Activated CD4-positive, alpha-beta T cell treated with anti-CD3 and anti-CD28 coated beads, Interleukin-2, amount 50 U/mL, for 48 hours (primary cell): ENCODE measurements at regions not wholly inside any gene's neighbourhood (a gene's known extent, or its start where the extent isn't known, plus 50 kb on each side); places are given as distances from the start of the nearest gene placed in this dataset.
"Not testable (repeated sequence)": the region's sequence is repeated elsewhere in the genome, so short reads cannot be mapped to it uniquely, and the experiment has no call there.

Source experiments
- DNase-seq, 2 experiments: peaks; one replicate each; pipeline ENCODE4 v3.0.0-alpha.2; 2020

DNA sequence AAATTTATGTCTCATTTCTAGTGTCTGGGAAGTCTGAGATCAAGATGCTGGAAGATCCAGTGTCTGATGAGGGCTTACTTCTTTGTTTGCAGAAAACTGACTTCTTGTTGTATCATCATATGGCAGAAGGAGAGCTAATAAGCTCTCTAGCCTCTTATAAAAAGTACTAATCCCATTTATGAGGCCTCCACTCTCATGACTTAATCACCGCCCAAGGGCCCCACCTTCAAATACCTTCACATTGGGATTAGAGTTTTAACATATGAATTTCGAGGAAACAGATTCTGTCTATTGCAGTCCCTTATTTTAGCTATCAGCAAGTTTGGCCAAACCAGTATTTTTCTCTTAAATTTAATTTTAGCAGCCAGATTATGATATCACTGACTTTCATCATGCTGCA is 150.2 kb upstream of the TMPRSS15 start:
- no peak for DNase-seq

DNA sequence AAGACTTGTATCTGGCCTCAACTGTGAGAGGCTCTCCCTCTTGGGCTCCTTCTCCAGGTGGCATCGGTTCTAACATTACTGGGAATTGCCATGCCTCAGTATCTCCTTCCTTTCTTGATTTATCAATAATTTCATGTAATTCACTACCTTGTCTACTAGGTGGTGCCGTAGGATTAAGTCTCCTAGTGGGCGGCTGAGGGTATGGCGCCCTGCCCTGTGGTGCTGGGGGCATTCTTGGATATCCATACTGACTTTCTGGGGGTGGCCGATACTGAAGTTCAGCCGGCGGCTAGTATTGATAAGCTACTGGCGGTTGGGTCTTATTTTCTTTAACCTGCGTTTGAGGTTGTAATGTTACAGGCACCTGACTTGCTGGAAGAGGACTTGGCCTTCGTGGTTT is 164.2 kb upstream of the TMPRSS15 start:
- DNase-seq = not testable (repeated sequence)

DNA sequence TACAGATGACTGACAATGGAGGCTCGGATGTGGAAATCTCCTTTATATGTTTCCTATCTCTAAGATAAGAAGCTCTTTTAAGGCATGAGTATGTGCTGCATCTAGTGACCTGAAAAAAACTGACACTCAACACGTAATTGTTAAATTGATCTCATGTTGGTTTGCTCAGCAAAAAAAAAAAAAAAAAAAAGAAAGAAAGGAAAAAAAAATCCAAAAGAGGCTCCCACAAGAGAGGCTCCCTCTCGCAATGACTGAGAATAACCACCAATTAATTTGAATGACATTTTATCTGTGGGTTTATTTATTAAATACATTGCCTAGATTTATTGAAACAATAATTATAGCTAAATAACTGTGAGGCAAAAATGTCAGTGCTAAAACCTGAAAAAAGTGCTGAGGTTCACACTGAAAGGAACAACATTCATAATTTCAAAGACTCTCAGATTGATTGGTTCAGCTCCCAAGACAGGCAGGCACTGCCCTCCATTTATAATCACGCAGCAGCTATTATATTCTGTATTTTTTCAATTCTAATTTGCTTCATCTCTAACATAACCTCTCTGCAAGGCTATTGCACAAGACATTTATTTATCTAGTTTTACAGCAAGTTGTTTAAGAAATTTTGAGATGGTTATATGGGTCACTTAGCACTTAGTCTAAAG is 184.5 kb upstream of the TMPRSS15 start:
- no peak for DNase-seq

DNA sequence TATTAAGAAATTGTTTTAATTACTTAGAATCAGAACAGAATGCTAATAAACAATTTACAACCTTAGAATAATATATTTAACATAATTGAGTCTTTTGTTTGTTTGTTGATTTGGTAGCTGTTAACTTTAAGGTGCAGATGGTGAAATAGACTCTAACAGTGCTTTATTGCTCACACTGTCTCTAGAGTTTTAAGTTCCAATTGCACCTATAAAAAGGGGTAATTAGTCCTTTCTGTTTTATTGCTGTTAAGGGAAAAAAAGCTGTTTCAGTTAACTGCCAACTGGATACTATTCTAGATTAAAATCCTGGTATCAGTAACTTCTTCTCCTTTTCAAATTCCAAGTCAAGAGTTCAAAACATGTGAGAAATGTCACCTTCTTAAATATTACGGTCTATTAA is 197.6 kb upstream of the TMPRSS15 start:
- no peak for DNase-seq

DNA sequence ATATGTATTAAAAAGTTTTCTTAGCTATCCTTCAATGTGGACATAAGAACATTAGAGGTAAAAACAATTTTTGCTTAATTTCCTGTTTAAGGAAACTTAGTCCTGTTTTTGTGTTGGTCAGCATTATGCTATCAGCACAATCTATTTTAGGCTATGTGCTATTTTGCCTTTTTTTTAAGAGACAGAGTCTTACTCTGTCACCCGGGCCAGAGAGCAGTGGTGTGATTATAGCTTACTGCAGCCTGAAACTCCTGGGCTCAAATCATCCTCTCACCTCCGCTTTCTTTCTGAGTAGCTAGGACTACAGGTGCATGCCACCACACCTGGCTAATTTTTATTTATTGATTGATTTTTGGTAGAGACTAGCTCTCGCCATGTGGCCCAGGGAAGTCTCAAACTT is 199.1 kb upstream of the TMPRSS15 start:
- no peak for DNase-seq

DNA sequence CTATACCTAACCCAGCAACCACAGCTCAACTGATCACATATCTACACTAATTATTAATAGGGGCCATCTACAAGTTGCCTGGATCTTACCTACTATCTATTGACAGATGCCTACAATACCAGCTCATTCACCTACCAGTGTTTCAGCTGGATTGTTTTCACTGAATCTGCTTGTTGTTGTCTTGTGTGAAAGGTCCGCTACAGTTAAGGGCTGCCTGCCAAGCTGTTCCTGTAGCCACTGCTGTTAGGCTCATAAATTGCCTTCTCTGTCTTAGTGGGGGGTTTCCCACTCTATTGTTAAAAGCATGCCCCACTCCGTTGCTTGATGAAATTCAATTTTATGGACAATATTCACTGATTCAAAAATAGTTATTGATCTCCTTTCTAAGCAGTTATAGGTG is 199.7 kb upstream of the TMPRSS15 start:
- DNase-seq = no peak

DNA sequence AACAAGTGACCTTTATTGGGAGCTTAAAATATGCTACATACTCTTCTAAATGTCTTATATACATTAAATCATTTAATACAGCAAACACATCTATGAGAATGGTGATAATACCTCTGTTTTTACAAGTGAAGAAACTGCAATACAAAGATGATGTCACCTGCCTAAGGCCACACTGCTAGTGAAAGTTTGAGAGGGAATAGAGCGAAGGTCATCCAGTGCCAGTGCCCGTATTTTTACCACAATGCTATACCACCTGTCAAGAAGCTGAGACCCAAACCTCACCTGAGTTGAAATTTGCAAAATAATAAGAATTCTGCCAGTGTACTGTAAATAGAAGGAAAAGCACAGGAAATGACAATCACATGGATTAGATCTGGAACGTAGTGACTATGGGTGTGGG is 200.4 kb upstream of the TMPRSS15 start:
- no peak for DNase-seq

DNA sequence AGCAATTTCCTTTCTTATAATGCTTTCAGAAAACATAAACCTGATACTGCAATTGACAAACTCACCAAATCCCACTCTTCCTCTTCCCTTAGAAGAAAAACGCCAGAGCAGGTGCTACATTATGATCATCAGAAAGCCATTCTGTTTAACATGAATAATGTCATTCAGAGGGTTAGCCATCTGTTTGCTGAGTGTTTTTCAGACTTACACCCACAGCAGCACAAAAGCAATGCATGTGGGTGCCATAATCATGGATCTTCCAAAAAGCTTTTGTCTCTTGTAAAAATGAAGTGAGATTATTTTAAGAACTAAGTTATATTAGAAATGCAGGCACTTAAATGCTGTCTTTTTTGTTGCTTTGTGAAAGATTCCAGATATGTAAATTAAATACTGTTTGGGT is 204.6 kb upstream of the TMPRSS15 start:
- DNase-seq = no peak

DNA sequence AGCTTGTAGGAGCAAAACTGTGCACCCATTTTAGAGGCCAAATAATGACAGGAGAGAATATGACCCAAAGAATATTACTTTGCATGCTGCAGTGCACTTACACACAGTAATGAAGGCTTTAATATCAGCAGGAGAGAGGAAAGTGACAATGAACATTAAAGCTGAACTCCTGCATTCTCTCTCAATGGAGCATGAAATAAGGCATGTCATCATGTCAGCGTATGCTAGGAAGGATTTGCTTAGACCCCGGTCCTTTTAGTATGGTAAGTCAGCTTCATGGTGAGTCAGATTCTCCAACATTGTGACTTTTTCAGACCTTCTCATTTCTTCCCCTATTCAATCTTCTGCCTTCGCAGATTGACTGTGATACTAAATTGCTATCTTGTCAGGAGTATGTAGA is 210.7 kb upstream of the TMPRSS15 start:
- no peak for DNase-seq

DNA sequence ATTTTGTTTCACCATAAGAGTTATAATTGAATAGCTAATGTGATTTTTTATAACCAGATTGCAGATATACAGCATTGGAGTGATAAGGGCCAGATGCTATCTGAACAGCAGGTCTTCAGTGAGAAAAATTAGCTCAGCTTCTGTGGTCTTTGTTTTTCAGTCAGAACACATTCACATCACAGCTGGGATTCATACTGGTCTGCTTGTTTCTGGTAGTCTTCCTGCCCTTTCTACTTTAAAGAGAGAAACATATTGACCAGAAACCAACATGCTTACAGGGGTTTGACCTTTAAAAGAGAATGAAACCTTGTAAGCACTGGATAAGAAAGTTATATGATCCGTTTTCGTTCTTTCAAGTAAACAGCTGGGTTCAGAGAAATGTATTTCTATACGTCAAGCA is 213.7 kb upstream of the TMPRSS15 start:
- no peak for DNase-seq

DNA sequence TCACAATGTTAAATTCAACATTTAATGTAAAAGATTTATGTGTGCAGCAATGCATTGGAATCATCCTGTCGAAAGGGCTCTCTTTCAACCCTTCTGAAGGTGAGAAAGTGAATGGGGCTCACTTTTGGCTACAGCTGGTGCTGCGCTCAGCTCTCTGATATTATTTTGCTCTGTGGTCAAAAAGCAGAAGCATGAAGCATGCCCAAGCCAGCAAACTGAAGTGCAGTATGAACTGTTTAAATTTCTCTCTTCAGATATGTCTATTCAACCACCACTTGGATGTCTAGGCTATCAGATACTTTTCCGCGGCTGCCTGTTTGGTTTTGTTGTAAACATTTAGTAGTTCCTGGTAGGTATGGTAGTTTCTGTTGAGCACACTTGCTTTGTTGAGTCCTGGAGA is 216.9 kb upstream of the TMPRSS15 start:
- DNase-seq = no peak

DNA sequence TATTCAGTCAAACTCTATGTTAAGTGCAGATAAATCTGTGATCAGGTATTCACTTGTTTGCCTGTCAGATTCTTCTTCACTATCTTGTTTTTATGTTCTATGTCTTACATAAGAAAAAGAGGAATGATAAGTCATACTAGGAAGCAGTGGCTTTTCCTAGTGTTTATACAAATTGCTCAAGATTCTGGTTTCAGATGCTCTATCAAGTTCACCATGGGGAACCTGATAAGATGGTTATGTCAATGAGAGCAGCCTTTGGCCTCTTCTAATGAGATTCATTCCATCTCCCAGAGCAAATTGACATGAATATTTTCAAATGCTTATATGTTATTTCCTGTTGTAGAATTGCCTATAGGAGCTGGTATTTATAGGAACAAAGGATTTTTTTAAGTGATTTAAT is 218.8 kb upstream of the TMPRSS15 start:
- no peak for DNase-seq

DNA sequence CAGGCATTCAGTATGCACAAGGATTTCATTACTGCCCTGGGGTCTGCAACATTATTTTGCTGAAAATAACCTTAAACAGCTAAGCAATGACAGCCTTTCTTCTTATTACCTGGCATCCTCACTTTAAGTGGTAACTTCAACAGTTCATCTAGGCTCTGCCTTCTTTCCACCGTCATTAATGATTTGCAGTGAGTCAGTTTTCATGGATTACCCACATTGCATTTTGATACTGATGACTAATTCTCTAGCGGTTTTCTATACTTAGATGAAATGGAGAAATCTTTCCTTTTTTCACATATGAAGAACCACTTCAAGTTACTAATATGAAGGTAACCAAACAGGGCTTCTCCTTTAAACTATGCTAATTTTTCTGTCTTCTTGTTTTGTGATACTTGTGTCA is 226.9 kb upstream of the TMPRSS15 start:
- DNase-seq = no peak

DNA sequence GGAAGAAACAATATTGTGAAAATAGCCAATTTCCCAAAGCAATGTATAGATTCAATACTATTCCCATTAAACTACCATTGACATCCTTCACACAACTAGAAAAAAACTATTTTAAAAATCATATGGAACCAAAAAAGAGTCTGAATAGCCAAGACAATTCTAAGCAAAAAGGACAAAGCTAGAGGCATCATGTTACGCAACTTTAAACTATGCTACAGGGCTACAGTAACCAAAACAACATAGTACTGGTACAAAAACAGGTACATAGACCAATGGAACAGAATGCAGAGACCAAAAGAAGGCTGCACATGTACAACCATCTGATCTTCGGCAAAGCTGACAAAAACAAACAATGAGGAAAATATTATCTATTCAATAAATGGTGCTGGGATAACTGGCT is 233.3 kb upstream of the TMPRSS15 start:
- DNase-seq = no peak

DNA sequence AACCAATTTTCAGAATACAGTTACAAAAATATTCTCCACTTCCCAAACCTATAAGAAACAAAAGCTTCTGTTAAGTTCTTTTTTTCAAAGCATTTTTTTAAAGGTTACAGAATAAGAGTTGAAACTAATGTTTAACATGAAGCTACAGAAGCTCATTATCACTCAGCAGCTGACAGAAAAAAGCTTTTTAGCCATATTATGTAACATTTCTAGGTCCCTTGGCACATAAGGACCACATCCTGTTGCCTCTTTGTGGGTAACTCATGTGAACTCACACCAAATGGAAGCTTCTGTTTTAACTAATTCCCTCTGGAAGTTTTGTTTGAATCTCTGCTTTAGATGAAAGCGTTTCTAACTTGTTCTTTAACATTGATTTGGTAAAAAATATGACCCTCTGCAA is 242.5 kb upstream of the TMPRSS15 start:
- no peak for DNase-seq

DNA sequence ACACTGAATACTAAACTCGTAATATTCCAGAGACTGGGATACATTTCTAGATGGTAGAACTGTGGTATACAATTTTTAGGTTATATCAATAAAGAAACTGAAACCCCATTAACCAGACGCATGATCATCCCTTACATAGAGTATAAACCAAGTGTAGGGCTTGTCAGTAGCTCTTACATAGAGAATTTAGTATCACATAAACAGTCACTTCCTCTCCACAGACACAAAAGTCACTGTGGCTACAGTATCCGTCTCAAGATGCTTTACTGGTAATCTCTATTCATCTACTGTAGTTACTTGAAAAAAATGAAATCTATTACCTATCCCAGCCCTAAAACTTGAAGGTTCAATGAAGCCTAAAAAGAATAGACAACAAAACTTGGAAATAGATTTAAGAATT is 252.3 kb upstream of the TMPRSS15 start:
- DNase-seq = no peak

DNA sequence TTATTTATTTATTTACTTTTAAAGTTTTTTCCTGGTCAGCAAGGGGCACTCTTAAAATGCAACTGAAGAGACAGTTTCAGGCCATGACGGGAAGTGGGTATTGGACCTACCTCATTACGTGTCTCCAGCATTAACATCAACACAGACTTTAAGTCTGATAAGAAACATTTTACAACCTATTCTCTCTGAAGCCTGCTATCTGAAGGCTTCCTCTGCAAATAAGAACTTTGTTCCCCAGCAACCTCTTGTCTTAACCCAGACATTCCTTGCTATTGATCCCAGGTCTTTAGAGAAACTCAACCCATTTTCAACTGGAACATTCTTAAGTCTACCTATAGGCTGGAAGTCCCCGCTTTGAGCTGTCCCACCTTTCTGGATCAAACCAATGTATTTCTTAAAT is 258.3 kb upstream of the TMPRSS15 start:
- DNase-seq = no peak

DNA sequence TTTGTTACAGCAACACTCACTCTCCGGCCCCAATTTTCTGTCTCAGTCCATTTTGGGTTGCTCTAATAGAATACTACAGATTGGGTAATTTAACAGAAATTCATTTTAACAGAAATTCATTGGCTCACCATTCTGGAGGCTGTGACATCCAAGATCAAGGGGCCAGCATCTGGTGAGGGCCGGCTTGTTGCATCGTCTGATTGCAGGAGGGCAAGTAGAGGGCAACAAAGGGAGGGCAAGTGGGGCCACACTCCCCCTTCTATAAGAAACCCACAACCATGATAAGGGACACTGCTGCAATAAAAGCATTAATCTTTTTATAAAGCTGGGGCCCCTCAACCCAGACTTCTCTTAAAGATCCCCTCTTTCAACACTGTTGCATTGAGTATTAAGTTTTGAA is 260.1 kb upstream of the TMPRSS15 start:
- no peak for DNase-seq

DNA sequence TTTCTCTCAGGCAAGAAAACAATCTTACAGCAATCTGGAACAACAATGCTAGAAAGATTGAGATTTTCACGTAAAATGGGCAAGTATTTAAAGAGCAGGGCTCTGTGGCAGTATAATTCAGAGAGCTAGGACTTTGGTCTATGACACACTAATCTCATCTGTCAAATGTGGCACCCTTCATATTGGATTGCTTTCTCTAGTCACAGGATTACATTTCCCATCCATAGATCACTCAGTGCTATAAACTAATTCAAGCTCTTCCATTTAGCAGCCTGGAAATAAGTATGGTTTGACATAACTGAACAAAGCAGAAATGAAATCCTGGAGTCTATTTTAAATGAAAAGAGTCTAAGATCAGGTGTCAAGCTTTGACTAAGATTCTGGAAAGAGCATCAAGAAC is 263.1 kb upstream of the TMPRSS15 start:
- DNase-seq = no peak

DNA sequence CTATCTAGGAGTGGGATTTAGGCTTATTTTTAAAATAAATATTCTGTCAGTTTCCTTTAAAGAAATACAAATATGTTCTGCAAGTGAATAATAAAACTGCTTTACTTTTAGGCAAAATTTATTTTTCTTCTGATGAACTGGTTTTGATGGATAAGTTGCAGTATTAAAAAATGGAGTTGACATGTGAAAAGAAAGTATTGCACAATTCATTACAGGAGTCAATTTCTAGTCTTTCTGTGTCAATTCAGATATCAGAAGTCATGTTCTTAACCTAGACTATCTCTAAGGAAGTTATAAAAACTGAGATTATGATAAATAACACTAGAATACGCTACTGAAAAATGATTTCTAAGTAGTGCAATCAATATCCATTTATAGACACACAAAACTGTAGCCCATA is 270.2 kb upstream of the TMPRSS15 start:
- no peak for DNase-seq

DNA sequence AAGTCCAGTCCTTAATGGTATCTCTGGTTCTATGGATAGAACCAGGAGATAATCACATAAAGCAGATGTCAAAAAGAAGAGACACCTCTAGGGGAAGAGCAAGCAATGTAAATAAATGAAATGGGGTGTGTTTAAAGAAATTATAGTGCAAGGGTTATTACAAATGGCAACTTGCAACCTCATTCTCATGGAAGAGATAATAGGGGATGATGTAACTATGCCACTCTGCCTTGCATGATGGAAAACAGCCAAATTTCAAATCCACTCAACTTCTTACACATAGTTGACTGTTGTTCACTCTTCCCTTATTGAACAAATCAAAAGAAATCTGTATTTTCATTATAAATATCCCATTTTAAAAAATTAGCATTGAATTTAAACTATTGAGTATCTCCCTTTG is 274.0 kb upstream of the TMPRSS15 start:
- DNase-seq = no peak

DNA sequence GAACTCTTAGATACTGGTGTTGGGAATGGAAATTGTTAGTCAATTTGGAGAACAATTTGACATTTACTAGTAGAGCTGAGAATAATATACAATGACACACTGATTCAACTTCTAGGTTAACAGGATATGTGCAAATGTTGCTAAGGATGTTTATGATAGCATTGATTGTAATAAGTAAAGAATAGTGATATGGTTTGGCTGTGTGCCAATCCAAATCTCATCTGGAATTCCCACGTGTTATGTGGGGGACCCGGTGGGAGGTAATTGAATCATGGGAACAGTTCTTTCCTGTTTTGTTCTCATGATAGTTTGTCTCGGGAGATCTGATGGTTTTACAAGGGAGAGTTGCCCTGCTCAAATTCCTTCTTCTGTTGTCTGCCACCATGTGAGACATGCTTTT is 302.4 kb upstream of the TMPRSS15 start:
- DNase-seq = no peak

DNA sequence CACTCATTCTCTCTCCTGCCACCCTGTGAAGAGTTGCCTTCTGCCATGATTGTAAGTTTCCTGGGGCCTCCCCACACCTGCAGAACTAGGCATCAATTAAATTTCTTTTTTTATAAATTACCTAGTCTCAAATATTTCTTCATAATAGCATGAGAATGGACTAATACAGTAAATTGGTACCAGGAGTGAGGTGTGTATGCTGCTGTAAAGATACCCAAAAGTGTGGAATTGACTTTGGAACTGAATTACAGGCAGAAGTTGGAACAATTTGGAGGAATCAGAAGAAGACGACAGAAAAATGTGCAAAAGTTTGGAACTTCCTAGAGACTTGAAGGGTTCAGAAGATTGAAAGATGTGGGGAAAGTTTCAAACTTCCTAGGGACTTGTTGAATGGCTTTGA is 308.1 kb upstream of the TMPRSS15 start:
- DNase-seq = no peak

DNA sequence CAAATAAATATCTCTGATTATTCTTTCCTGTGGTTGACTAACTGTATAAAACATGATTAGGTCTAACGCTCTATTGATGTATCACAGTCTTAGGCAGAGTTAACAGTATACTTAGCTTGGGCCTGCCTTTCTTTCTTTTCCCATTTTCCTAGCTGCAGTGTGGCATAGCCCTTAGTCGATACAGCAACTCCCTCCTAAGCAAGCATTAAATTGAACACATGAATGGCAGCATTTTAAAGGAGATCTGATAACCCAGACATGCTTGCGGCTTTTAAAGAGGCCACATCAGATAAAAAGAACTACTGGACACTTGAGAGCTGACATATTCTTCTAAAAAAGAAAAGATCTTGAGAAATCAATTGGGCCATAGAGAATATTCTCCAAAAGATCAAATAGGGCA is 312.0 kb upstream of the TMPRSS15 start:
- DNase-seq = no peak

DNA sequence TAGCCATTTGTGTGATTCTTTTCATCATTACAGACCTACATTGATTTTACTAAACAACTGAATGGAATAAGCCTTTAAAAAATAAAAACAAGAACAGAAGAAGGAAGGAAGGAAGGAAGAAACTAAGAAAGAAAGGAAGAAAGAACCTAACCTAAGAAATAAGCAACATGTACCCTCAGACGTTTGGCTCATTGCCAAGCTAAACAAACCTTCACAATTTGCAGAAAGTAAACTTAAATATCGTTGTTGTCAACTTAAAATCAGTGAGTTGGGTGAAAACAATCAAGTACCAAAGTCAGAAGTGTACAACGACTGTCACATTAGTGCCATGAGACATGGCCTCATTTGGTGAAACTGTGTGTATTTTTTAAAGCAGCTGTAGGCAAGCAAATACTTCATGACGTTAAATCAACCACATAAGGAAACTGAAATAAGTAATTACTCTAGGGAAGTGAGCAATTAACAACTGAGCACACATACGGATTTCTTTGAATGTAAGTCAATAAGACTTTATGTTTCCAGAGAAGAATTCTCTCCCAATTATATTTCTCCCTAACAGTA is 313.1 kb upstream of the TMPRSS15 start:
- no peak for DNase-seq

DNA sequence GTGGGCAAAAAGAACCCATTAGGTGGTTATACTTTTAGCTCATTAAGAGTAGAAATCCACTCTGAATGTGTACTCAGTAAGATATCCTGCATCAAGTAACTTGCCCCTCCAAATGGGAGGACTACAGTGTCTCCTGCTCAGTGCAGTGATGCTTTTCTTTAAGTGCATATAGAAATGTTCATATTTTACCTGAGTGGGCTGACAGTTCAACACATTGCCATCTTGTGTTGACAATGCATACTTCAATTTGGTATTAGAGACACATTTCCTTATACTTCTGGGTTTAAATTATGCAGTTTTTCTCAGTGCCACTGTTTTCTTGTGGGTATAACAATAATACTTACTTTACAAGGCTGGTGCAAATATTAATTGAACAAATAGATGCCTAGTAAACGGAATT is 318.6 kb upstream of the TMPRSS15 start:
- DNase-seq = no peak
